ENCODE measurements at regions not wholly inside any gene's neighbourhood (a gene's known extent, or its start where the extent isn't known, plus 50 kb on each side); places are given as distances from the start of the nearest gene placed in this dataset.
A peak's percentile ranks its signal among the peaks of the same experiment; 100 is the strongest.

DNA sequence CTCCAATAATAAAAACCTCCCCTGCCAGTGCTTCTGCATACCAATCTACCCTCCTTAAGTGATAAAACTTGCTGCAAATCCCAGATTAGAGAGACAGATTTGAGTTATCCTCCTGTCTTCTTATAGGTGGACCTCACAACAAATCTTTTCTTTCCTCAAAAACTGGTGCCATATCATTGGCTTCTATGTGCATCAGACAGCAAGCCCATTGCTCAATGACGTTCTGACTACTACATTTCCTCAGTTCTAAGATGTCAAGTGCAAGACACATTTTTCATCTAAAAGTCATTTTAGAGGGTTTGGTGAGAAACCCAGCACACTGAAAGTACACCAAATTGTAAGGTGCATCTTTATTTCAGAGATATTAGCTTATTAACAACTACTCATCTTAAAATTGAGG, 107.8 kb upstream of the VAV3 start:
- DNase-seq: no peak
- no peak overlapping the region for H3K27ac ChIP-seq (ENCODE audit: low read depth, low read length)
- Mint-ChIP-seq H3K36me3 (no peaks in the 10 kb centered on the region), H3K27ac (peak overlapping the region in 1 of 9 donors; percentile 38), H3K4me1 (peaks cover 11 to 47% (median 33%) of the 10 kb centered on the region in 7 donors), H3K27me3 (no peaks in the 10 kb centered on the region), H3K9me3 (no peaks in the 10 kb centered on the region), H3K4me3 (no peak overlapping the region)
- ATAC-seq: no peak
- no peak overlapping the region for H3K4me3 ChIP-seq (ENCODE audit: low read length)
- intact Hi-C loops (cut with micrococcal nuclease): no loop called here
- no peaks in the 10 kb centered on the region for H3K36me3 ChIP-seq (ENCODE audit: control insufficient read depth in 2 of 3, insufficient read depth in 3 of 3, low read length in 3 of 3)
- ChIA-PET POLR2A (no interaction called here), CTCF (no interaction called here)
- H3K9me3 ChIP-seq (ENCODE audit: control insufficient read depth in 2 of 3, low read length in 3 of 3): no peaks in the 10 kb centered on the region
- peaks cover 10 to 21% of the 10 kb centered on the region in 2 donors for H3K4me1 ChIP-seq (ENCODE audit: control insufficient read depth in 2 of 2, insufficient read depth in 2 of 2, low read length in 2 of 2)
- no peaks in the 10 kb centered on the region for H3K27me3 ChIP-seq (ENCODE audit: control insufficient read depth in 2 of 2, insufficient read depth in 2 of 2, low read length in 2 of 2)

DNA sequence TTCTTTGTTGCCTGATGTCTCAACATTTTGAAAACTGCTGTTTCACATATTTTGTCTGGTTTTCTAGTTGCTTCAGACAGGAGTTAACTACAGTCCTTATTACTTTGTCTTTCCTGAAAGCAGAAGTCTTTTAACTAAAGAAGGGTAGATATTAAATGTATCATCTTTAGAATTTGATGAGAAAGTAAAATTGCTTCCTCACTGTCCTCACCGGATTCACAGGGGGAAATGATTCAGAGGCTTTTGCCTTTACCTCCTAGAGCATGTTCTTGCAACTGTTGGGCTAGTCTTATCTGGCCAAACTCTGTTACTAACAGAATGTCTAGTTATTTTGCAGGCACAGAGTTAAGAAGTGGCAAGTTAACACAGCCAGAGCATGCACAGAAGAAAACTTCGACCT, 107.2 kb upstream of the VAV3 start:
- no peaks in the 10 kb centered on the region for H3K36me3 Mint-ChIP-seq

DNA sequence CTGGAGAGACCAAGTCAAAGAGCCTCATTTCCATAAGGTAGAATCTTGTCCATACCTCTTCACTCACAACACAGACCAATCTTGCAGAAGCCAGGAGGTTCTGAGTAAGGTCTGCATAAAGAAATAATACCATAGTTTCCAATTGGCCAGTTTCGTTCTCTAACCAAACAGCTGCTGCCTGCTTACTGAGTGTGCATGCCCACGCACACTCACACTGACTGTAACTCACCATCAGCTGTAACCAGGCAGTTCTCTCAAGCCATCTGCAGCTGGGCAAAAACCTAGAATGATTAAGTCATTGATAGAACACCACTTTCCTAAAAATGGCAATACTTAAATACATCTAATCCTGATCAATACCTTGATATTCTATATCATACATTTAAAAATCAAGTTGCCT, 106.6 kb upstream of the VAV3 start:
- Histone ChIP-seq H3K9me3 (ENCODE audit: control insufficient read depth in 2 of 3, low read length in 3 of 3) (no peaks in the 10 kb centered on the region), H3K36me3 (ENCODE audit: control insufficient read depth in 2 of 3, insufficient read depth in 3 of 3, low read length in 3 of 3) (no peaks in the 10 kb centered on the region), H3K27ac (ENCODE audit: low read depth, low read length) (no peak overlapping the region), H3K4me1 (ENCODE audit: control insufficient read depth in 2 of 2, insufficient read depth in 2 of 2, low read length in 2 of 2) (peaks cover 5 to 9% of the 10 kb centered on the region in 2 donors), H3K4me3 (ENCODE audit: low read length) (no peak overlapping the region), H3K27me3 (ENCODE audit: control insufficient read depth in 2 of 2, insufficient read depth in 2 of 2, low read length in 2 of 2) (no peaks in the 10 kb centered on the region)
- no peak for DNase-seq
- POLR2A ChIA-PET: no interaction called here
- CTCF ChIA-PET: no interaction called here
- intact Hi-C loops (cut with micrococcal nuclease): no loop called here
- Mint-ChIP-seq H3K4me3 (no peak overlapping the region), H3K36me3 (no peaks in the 10 kb centered on the region), H3K27ac (no peak overlapping the region), H3K9me3 (no peaks in the 10 kb centered on the region), H3K27me3 (no peaks in the 10 kb centered on the region), H3K4me1 (peaks cover 4 to 37% (median 21%) of the 10 kb centered on the region in 7 donors)
- no peak for ATAC-seq

More for the DNA sequence above, 107.2 kb upstream of the VAV3 start:
- intact Hi-C loops (cut with micrococcal nuclease): no loop called here
- Histone ChIP-seq H3K27me3 (ENCODE audit: control insufficient read depth in 2 of 2, insufficient read depth in 2 of 2, low read length in 2 of 2) (no peaks in the 10 kb centered on the region), H3K4me1 (ENCODE audit: control insufficient read depth in 2 of 2, insufficient read depth in 2 of 2, low read length in 2 of 2) (peaks cover 5 to 15% of the 10 kb centered on the region in 2 donors), H3K9me3 (ENCODE audit: control insufficient read depth in 2 of 3, low read length in 3 of 3) (no peaks in the 10 kb centered on the region), H3K36me3 (ENCODE audit: control insufficient read depth in 2 of 3, insufficient read depth in 3 of 3, low read length in 3 of 3) (no peaks in the 10 kb centered on the region), H3K4me3 (ENCODE audit: low read length) (no peak overlapping the region), H3K27ac (ENCODE audit: low read depth, low read length) (no peak overlapping the region)
- H3K27me3 Mint-ChIP-seq: no peaks in the 10 kb centered on the region
- ATAC-seq (peak; percentile 67), DNase-seq (no peak)
- H3K9me3 Mint-ChIP-seq: no peaks in the 10 kb centered on the region
- peaks cover 6 to 43% (median 27%) of the 10 kb centered on the region in 7 donors for H3K4me1 Mint-ChIP-seq
- ChIA-PET POLR2A (no interaction called here), CTCF (no interaction called here)
- H3K27ac Mint-ChIP-seq: no peak overlapping the region
- H3K4me3 Mint-ChIP-seq: no peak overlapping the region

DNA sequence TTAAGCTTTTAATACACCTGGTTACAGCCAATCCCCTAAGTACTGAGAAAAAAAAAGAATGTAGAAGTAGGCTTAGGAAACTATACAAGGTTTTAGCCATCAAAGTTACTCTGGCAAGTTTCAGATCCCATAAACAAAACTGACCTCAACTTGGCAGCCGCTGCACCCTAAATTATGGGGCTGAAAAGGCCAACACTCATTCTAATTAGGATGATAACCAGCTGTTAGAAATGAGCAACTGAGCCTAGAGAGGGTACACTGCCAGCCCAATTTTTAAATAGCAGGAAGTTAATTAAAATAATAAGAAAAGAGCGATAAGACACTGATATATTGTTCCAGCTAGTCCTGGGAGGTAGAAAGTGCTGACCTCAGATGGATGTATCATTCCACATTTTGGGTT, 105.7 kb upstream of the VAV3 start:
- Histone ChIP-seq H3K27ac (ENCODE audit: low read depth, low read length) (no peak overlapping the region), H3K4me3 (ENCODE audit: low read length) (no peak overlapping the region), H3K27me3 (ENCODE audit: control insufficient read depth in 2 of 2, insufficient read depth in 2 of 2, low read length in 2 of 2) (no peaks in the 10 kb centered on the region), H3K4me1 (ENCODE audit: control insufficient read depth in 2 of 2, insufficient read depth in 2 of 2, low read length in 2 of 2) (peaks cover 5 to 7% of the 10 kb centered on the region in 2 donors), H3K9me3 (ENCODE audit: control insufficient read depth in 2 of 3, low read length in 3 of 3) (no peaks in the 10 kb centered on the region), H3K36me3 (ENCODE audit: control insufficient read depth in 2 of 3, insufficient read depth in 3 of 3, low read length in 3 of 3) (no peaks in the 10 kb centered on the region)
- Mint-ChIP-seq H3K4me1 (peaks cover 4 to 32% (median 16%) of the 10 kb centered on the region in 7 donors), H3K36me3 (no peaks in the 10 kb centered on the region), H3K4me3 (no peak overlapping the region), H3K27me3 (no peaks in the 10 kb centered on the region), H3K9me3 (no peaks in the 10 kb centered on the region), H3K27ac (no peak overlapping the region)
- CTCF ChIA-PET: interaction anchor here (0.6 kb wide), 1 partner anchor 18 kb away, joined by 3 read pairs; no protein-coding TSS in a partner anchor
- intact Hi-C loops (cut with micrococcal nuclease): no loop called here
- DNase-seq (no peak), ATAC-seq (no peak)
- POLR2A ChIA-PET: interaction anchor here (0.7 to 1.3 kb wide), 2 partner anchors 9 to 11 kb away, joined by 3 read pairs; no protein-coding TSS in a partner anchor

DNA sequence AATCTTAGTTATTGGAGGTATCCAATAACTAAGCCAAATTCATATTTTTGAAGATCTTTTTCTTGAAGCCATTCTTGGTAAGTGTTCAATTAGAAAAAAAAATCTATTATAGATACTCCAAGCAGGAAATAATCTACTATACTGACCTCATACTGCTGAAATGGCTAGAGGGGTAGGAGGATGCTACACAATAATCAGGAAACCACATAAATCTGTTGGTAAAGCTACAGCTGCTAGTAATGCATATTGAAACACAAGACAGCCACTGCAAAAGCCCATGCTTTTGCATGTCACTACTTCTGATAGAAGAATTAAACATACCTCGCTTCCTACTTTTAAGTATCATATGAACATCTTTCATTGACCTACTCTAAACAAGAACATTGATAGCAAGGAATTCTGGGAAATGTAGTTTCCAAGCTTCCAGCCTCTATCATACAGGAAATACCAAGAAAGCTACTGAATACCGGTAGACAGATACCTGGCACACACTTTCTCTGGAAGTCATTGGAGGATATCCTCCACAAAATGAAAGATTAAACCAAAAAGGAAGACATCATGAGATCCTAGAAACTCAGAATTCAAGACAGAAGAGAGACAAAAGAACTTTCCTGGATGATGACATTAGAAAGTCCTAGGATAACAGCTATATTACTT, 103.0 kb upstream of the VAV3 start:
- Mint-ChIP-seq H3K4me1 (peaks cover 7 to 21% (median 13%) of the 10 kb centered on the region in 7 donors), H3K36me3 (no peaks in the 10 kb centered on the region), H3K9me3 (peaks cover 0 to 4% (median 0%) of the 10 kb centered on the region in 11 donors), H3K27ac (peak overlapping the region in 3 of 9 donors; percentile 18 to 30 (median 24)), H3K4me3 (peak overlapping the region in 3 of 10 donors; percentile 10 to 55 (median 12)), H3K27me3 (no peaks in the 10 kb centered on the region)
- CTCF ChIA-PET: no interaction called here
- intact Hi-C loops (cut with micrococcal nuclease): loop anchor here in 1 of 2 donors (1.0 kb wide), 1 partner anchor 11 kb away; no protein-coding TSS in a partner anchor
- Histone ChIP-seq H3K9me3 (ENCODE audit: control insufficient read depth in 2 of 3, low read length in 3 of 3) (no peaks in the 10 kb centered on the region), H3K4me1 (ENCODE audit: control insufficient read depth in 2 of 2, insufficient read depth in 2 of 2, low read length in 2 of 2) (peaks cover 5 to 7% of the 10 kb centered on the region in 2 donors), H3K27ac (ENCODE audit: low read depth, low read length) (no peak overlapping the region), H3K4me3 (ENCODE audit: low read length) (no peak overlapping the region), H3K36me3 (ENCODE audit: control insufficient read depth in 2 of 3, insufficient read depth in 3 of 3, low read length in 3 of 3) (no peaks in the 10 kb centered on the region), H3K27me3 (ENCODE audit: control insufficient read depth in 2 of 2, insufficient read depth in 2 of 2, low read length in 2 of 2) (no peaks in the 10 kb centered on the region)
- DNase-seq (peak in 1 of 9 donors; percentile 16), ATAC-seq (no peak)
- POLR2A ChIA-PET: interaction anchor here (0.6 to 2.1 kb wide), 4 partner anchors 9 to 135 kb away, joined by 3 to 9 read pairs (median 4); no protein-coding TSS in a partner anchor

DNA sequence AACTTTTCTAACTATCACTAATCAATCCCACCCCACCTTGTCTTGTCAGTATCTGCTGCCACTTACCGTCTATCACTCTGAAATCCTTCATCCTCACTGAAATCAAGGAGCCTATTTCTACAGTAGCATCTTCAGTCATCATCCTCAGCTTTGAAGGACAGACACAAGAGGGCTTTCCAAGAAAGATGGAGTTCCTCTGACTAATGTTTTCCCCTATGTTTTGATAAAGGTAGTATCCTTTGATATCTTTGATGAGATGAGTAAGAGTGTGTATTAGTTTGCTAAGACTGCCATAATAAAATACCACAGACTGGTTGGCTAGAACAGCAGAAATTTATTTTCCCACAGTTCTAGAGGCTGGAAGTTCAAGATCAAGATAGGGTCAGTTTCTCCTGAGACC, 101.8 kb upstream of the VAV3 start:
- Mint-ChIP-seq H3K4me1 (peaks cover 7 to 17% (median 10%) of the 10 kb centered on the region in 7 donors), H3K27me3 (no peaks in the 10 kb centered on the region), H3K4me3 (no peak overlapping the region), H3K36me3 (peaks cover under 1 to 6% (median under 1%) of the 10 kb centered on the region in 5 donors), H3K27ac (peak overlapping the region in 1 of 9 donors; percentile 34), H3K9me3 (peaks cover under 1 to 11% (median 6%) of the 10 kb centered on the region in 11 donors)
- DNase-seq (no peak), ATAC-seq (no peak)
- Histone ChIP-seq H3K4me3 (ENCODE audit: low read length) (no peak overlapping the region), H3K27ac (ENCODE audit: low read depth, low read length) (no peak overlapping the region), H3K36me3 (ENCODE audit: control insufficient read depth in 2 of 3, insufficient read depth in 3 of 3, low read length in 3 of 3) (no peaks in the 10 kb centered on the region), H3K4me1 (ENCODE audit: control insufficient read depth in 2 of 2, insufficient read depth in 2 of 2, low read length in 2 of 2) (peaks cover 5 to 7% of the 10 kb centered on the region in 2 donors), H3K9me3 (ENCODE audit: control insufficient read depth in 2 of 3, low read length in 3 of 3) (no peaks in the 10 kb centered on the region), H3K27me3 (ENCODE audit: control insufficient read depth in 2 of 2, insufficient read depth in 2 of 2, low read length in 2 of 2) (no peaks in the 10 kb centered on the region)
- POLR2A ChIA-PET: interaction anchor here (2.1 kb wide), 1 partner anchor 16 kb away, joined by 6 read pairs; no protein-coding TSS in a partner anchor
- CTCF ChIA-PET: no interaction called here
- intact Hi-C loops (cut with micrococcal nuclease): no loop called here

DNA sequence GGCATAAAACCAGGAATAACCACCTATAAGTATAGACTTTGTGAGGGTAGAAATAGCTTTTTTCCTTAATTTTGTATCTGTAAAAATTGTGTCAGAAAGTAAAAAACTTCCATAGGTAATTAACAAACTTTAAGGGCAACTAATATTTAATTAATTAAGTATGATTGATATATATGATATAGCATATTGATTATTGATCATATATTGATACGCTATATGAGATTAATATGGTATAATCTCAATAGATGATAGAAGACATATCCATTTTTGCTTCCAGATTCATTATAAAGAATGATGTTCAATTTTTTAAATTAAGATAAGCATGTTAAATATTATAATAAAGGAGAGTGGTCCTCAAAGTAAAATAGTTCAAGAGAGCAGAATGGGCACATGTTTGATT, 99.3 kb upstream of the VAV3 start:
- POLR2A ChIA-PET: no interaction called here

More for the DNA sequence above, 99.3 kb upstream of the VAV3 start:
- CTCF ChIA-PET: no interaction called here
- Mint-ChIP-seq H3K27me3 (no peaks in the 10 kb centered on the region), H3K36me3 (peaks cover 4 to 9% (median 5%) of the 10 kb centered on the region in 5 donors), H3K4me1 (peaks cover 6 to 17% (median 10%) of the 10 kb centered on the region in 7 donors), H3K4me3 (no peak overlapping the region), H3K9me3 (peaks cover 4 to 16% (median 9%) of the 10 kb centered on the region in 11 donors), H3K27ac (no peak overlapping the region)
- Histone ChIP-seq H3K36me3 (ENCODE audit: control insufficient read depth in 2 of 3, insufficient read depth in 3 of 3, low read length in 3 of 3) (no peaks in the 10 kb centered on the region), H3K4me1 (ENCODE audit: control insufficient read depth in 2 of 2, insufficient read depth in 2 of 2, low read length in 2 of 2) (peaks cover 5 to 7% of the 10 kb centered on the region in 2 donors), H3K9me3 (ENCODE audit: control insufficient read depth in 2 of 3, low read length in 3 of 3) (no peaks in the 10 kb centered on the region), H3K27ac (ENCODE audit: low read depth, low read length) (no peak overlapping the region), H3K27me3 (ENCODE audit: control insufficient read depth in 2 of 2, insufficient read depth in 2 of 2, low read length in 2 of 2) (no peaks in the 10 kb centered on the region), H3K4me3 (ENCODE audit: low read length) (no peak overlapping the region)
- intact Hi-C loops (cut with micrococcal nuclease): loop anchor here in 1 of 2 donors (2.0 kb wide), 1 partner anchor 13 kb away; no protein-coding TSS in a partner anchor
- ATAC-seq (no peak), DNase-seq (no peak)
